ENCODE measurements at regions not wholly inside any gene's neighbourhood (a gene's known extent, or its start where the extent isn't known, plus 50 kb on each side); places are given as distances from the start of the nearest gene placed in this dataset.
"Not testable (repeated sequence)": the region's sequence is repeated elsewhere in the genome, so short reads cannot be mapped to it uniquely, and the experiment has no call there.

DNA sequence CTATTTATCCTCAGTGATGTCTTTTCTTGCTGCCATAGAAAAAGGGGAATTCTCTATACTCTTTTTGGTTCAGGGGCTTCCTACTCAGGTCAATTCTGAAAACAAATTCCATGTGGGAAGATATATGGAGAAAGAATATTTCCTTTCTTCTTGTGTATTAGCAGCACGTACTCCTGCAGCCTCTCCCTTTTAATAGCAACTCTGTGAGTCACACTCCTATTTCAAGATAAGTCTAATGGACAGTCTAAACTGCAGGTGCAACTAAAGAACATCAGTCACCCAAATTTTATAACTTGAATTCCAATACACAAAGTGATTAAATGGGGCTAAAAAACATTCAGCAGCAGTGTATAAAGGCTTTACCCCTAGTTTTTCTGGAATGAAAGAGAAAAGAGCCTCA, 942.2 kb downstream of the CNTNAP5 start:
- DNase-seq, result no peak

DNA sequence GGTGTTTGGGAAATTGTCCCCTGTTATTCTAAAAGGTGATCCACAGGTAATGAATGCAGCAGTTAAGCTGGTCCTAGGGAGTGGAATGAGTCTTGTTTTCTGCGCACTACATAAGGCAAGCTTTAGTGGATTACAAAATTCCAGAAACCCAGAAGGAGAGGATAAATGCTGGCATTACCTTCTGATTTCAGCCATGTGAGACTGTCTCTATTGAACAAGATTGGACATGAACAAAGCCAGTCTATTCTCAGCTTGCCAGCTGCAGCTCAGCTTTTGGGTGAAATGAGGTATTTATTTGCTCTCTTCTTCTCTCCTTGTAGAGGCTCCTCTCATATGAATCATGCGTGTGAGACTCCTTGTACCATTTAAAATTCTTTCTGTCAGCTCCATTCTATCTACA, 944.9 kb downstream of the CNTNAP5 start:
- no peak for DNase-seq

GRCh38 chr2:124973396-124973795, 948.3 kb downstream of the CNTNAP5 start:
- DNase-seq, result no peak

DNA sequence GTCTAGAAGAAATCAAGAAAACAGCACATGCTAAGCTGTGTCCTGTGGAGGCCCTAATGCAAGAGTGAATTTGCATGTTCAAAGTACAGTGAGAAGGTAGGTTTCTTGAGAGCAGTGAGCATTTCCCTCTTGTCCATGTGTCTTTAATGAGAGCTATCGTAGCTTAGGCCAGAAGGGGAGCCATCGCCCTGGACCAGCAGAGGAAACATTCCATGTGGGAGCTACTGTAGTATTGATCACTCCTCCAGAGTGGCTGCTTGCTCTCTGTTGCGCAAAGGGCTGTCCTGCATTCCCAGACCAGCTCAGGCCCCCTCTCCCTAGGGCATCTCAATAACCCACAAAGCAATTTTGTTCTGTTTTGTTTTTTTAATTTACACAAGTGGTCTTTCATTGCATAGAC, 950.1 kb downstream of the CNTNAP5 start:
- no peak for DNase-seq

- no peak for DNase-seq
Measured at GRCh38 chr2:124975648-124976047, 950.6 kb downstream of the CNTNAP5 start.

DNA sequence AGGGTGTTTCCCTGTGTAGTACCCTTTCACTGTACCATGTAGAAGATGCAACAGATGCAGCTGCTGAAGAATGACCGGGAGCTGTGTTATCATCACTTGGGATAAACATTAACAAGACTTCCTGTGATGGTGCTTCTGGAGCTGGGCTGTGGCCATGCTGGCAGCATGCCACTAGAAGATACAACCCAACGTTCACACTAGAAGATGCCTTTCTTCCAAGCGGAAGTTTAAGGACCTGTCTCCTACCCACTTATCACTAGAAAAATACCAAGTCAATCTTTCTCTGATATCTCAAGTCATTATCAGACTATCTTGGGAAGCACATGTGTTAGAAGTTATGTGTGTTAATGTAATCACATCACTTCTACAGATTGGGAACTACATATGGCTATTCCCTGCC, 953.5 kb downstream of the CNTNAP5 start:
- no peak for DNase-seq

DNA sequence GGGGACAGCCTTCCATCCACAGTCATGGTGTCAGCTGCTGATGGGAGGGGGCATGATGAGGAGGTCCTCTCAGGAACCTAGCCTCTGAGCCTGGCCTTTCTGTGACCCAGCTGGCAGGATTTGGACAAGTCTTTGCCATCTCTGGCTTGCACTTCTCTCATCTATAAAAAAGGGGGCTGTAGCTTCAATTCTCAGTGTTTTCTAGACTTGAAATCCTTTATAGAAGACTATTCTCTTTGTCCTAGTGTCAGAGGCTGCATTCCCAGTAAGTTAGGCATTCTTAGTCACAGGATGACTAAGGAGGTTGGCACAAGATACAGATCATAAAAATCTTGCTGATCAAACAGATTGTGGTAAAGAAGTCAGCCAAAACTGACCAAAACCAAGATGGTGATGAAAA, 958.5 kb downstream of the CNTNAP5 start:
- DNase-seq, result no peak

DNA sequence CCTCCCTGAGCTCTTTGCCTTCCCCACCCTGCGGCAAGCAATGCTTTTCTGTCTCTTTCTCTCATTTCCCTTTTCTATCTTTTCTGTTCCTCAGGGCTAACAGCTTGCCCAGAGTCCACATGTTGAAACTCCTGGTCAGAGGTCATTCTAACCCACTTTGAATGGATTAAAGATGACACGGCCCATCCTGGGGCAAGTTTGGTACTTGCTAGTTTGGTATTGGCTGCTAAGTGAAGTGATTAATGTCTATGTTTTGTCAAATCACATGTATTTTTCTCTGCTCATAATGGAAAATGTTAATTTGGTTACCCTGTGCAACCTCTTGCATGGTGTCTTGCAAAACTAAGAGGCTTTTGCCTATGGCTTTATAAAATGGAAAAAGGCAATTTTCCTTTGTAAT, 960.2 kb downstream of the CNTNAP5 start:
- no peak for DNase-seq

DNA sequence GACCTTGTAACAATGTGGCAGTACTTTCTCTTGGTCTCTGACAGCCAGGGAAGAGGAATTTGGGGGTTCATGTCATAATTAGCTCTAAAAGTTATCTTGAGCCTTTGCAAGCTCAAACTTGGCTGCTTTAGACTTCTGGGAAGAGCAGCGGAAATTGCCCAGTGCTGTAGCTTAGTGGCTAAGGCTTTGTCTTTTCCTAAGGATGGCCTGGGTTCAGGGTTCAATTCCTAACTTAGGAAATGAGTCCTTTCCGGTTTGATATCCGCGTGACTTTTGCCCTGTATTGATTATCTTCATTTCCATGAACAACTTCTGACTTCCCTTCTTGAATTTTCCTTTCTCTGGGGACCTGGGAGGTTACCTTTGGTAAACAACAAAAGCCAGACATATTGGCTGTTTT, 961.0 kb downstream of the CNTNAP5 start:
- no peak for DNase-seq

- DNase-seq, result not testable (repeated sequence)
Measured at GRCh38 chr2:124986870-124987269, 961.8 kb downstream of the CNTNAP5 start.

DNA sequence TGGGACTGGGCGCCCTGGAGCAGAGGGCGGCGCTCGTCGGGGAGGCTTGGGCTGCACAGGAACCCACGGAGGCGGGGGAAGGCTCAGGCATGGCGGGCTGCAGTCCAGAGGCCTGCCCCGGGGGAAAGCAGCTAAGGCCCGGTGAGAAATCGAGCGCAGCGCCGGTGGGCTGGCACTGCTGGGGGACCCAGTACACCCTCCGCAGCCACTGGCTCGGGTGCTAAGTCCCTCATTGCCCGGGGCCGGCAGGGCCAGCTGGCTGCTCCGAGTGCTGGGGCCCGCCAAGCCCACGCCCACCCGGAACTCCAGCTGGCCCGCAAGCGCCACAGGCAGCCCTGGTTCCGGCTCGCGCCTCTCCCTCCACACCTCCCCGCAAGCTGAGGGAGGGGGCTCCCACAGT, 962.3 kb downstream of the CNTNAP5 start:
- DNase-seq, result not testable (repeated sequence)

- DNase-seq, result no peak
Measured at GRCh38 chr2:124988111-124988510, 963.0 kb downstream of the CNTNAP5 start.

GRCh38 chr2:124988794-124989193, 963.7 kb downstream of the CNTNAP5 start:
- no peak for DNase-seq

GRCh38 chr2:124993809-124994208, 968.7 kb downstream of the CNTNAP5 start:
- no peak for DNase-seq

GRCh38 chr2:124995185-124995912, 970.3 kb downstream of the CNTNAP5 start:
- DNase-seq, result no peak

- no peak for DNase-seq
Measured at GRCh38 chr2:124996406-124996805, 971.3 kb downstream of the CNTNAP5 start.

DNA sequence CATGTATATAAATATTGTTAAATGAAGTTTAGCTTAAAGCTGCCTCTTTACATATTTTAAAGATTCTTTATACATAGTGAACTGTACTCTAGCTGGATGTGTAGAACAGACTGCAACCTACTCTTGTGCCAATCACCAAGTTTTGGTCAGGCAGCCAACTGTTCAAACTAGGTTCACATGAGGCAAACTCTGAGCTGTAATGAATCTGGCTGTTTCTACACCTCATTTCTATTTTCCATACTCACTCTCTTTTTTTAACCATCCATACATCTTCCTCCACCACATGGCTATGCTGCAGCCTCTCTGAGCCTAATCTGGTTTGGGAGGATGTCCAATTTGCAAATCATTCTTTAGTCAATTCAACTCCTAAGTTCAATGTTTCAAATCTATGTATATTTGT, 974.8 kb downstream of the CNTNAP5 start:
- no peak for DNase-seq

- no peak for DNase-seq
Measured at GRCh38 chr2:125004106-125004800, 979.2 kb downstream of the CNTNAP5 start.

DNA sequence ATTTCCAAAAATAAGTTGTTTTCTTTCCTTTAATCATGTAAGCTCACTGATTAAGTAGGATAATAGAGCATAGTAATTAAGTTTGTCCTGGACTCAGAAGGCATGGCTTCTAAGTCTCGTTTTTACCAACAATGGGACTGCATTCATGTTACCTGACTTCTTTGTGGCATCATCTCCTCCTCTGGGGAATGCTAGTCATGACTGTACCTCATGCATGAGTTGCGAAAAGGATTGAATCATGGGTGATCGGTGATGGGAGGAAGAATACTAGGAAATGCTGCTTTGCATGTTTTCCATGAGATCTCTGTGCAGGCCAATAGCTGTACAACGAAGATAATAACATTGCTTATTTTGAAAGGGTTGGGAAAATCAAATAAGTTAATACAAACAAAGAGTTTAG, 981.6 kb downstream of the CNTNAP5 start:
- no peak for DNase-seq

GRCh38 chr2:125028721-125029120, 1003.6 kb downstream of the CNTNAP5 start:
- DNase-seq, result not testable (repeated sequence)

DNA sequence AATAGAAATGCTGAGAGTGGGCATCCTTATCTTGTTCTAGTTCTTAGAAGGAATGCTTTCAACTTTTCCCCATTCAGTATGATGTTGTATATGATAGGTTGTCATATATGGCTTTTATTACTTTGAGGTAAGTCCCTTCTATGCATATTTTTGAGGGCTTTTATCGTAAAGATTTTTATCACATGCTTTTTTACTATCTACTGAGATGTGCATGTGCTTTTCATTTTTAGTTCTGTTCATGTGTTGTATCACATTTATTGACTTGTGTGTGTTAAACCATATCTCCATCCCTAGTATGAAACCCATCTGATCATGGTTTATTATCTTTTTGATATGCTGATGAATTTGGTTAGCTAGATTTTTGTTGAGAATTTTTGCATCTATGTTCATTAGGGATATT, 1008.8 kb downstream of the CNTNAP5 start:
- DNase-seq, result no peak

GRCh38 chr2:125037135-125037653, 1012.1 kb downstream of the CNTNAP5 start:
- no peak for DNase-seq

GRCh38 chr2:125041846-125042245, 1016.8 kb downstream of the CNTNAP5 start:
- no peak for DNase-seq

- DNase-seq, result no peak
Measured at GRCh38 chr2:125042727-125043126, 1017.6 kb downstream of the CNTNAP5 start.

Measured in activated CD4-positive, CD25-positive, alpha-beta regulatory T cell (primary cell).